ENCODE measurements at regions not wholly inside any gene's neighbourhood (a gene's known extent, or its start where the extent isn't known, plus 50 kb on each side); places are given as distances from the start of the nearest gene placed in this dataset.

- no peaks in the 10 kb centered on the region for H3K27me3 ChIP-seq (ENCODE audit: control insufficient read depth, insufficient read depth, low read length)
- BruUV-seq (replicated peaks), result no TSS peak
- no peaks in the 10 kb centered on the region for H3K4me1 ChIP-seq (ENCODE audit: control insufficient read depth, insufficient read depth, low read length)
- TF ChIP-seq, protein P1, sequence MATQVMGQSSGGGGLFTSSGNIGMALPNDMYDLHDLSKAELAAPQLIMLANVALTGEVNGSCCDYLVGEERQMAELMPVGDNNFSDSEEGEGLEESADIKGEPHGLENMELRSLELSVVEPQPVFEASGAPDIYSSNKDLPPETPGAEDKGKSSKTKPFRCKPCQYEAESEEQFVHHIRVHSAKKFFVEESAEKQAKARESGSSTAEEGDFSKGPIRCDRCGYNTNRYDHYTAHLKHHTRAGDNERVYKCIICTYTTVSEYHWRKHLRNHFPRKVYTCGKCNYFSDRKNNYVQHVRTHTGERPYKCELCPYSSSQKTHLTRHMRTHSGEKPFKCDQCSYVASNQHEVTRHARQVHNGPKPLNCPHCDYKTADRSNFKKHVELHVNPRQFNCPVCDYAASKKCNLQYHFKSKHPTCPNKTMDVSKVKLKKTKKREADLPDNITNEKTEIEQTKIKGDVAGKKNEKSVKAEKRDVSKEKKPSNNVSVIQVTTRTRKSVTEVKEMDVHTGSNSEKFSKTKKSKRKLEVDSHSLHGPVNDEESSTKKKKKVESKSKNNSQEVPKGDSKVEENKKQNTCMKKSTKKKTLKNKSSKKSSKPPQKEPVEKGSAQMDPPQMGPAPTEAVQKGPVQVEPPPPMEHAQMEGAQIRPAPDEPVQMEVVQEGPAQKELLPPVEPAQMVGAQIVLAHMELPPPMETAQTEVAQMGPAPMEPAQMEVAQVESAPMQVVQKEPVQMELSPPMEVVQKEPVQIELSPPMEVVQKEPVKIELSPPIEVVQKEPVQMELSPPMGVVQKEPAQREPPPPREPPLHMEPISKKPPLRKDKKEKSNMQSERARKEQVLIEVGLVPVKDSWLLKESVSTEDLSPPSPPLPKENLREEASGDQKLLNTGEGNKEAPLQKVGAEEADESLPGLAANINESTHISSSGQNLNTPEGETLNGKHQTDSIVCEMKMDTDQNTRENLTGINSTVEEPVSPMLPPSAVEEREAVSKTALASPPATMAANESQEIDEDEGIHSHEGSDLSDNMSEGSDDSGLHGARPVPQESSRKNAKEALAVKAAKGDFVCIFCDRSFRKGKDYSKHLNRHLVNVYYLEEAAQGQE (IDR thresholded peaks at IDR 0.05; ENCODE audit: insufficient read depth in 1 of 2, low read depth in 2 of 2, low read length in 1 of 2), result no peak
- no peak for TF ChIP-seq TCF7L2 (IDR thresholded peaks at IDR 0.05; ENCODE audit: low read depth, low read length)
- no peak for TF ChIP-seq POLR2AphosphoS5 (IDR thresholded peaks at IDR 0.05; ENCODE audit: low read depth, low read length)
- no peak for TF ChIP-seq CTCF (IDR thresholded peaks at IDR 0.05)
- no peak for TF ChIP-seq SIN3A (IDR thresholded peaks at IDR 0.05; ENCODE audit: borderline replicate concordance, insufficient read depth, low read depth, low read length)
- ATAC-seq, result no peak
- intact Hi-C loops (cut with micrococcal nuclease; ENCODE audit: unreplicated experiment) (no loop called here), in situ Hi-C loops (cut with HindIII; ENCODE audit: low pct_unique_long_range_greater_than_20kb, low sequenced_read_pairs) (no loop called here)
- H3K36me3 ChIP-seq (ENCODE audit: control insufficient read depth, insufficient read depth, low read length), result no peaks in the 10 kb centered on the region
- no peak overlapping the region for H3K4me3 ChIP-seq (ENCODE audit: low read depth in 2 of 2, low read length in 2 of 2)
- no peak overlapping the region for H3K27ac ChIP-seq (ENCODE audit: low read length)
- H3K9me3 ChIP-seq (ENCODE audit: control insufficient read depth, insufficient read depth, low read depth, low read length), result no peaks in the 10 kb centered on the region
- no peak for DNase-seq (ENCODE audit: low read depth, low spot score)
- ChIA-PET POLR2A (no interaction called here), CTCF (no interaction called here)
Observed at GRCh38 chr1:64327119-64327518, 123.7 kb downstream of the UBE2U start.

- POLR2A ChIA-PET, result no interaction called here
- H3K4me1 ChIP-seq (ENCODE audit: control insufficient read depth, insufficient read depth, low read length), result no peaks in the 10 kb centered on the region
- BruUV-seq (replicated peaks), result no TSS peak
- no peak for DNase-seq (ENCODE audit: low read depth, low spot score)
- no peaks in the 10 kb centered on the region for H3K27me3 ChIP-seq (ENCODE audit: control insufficient read depth, insufficient read depth, low read length)
- CTCF ChIA-PET, result no interaction called here
- TF ChIP-seq, protein P1 (IDR thresholded peaks at IDR 0.05; ENCODE audit: insufficient read depth in 1 of 2, low read depth in 2 of 2, low read length in 1 of 2), result no peak
- no peak for TF ChIP-seq TCF7L2 (IDR thresholded peaks at IDR 0.05; ENCODE audit: low read depth, low read length)
- TF ChIP-seq SIN3A (IDR thresholded peaks at IDR 0.05; ENCODE audit: borderline replicate concordance, insufficient read depth, low read depth, low read length), result no peak
- no peak for TF ChIP-seq CTCF (IDR thresholded peaks at IDR 0.05)
- TF ChIP-seq POLR2AphosphoS5 (IDR thresholded peaks at IDR 0.05; ENCODE audit: low read depth, low read length), result no peak
- in situ Hi-C loops (cut with HindIII; ENCODE audit: low pct_unique_long_range_greater_than_20kb, low sequenced_read_pairs), result no loop called here
- intact Hi-C loops (cut with micrococcal nuclease; ENCODE audit: unreplicated experiment), result no loop called here
- peak overlapping the region; percentile 48; the same call in 1 of the 2 replicates for H3K27ac ChIP-seq (ENCODE audit: low read length)
- no peak overlapping the region for H3K4me3 ChIP-seq (ENCODE audit: low read depth in 2 of 2, low read length in 2 of 2)
- no peaks in the 10 kb centered on the region for H3K36me3 ChIP-seq (ENCODE audit: control insufficient read depth, insufficient read depth, low read length)
- no peaks in the 10 kb centered on the region for H3K9me3 ChIP-seq (ENCODE audit: control insufficient read depth, insufficient read depth, low read depth, low read length)
- ATAC-seq, result no peak
Observed at GRCh38 chr1:64328193-64328592, 124.8 kb downstream of the UBE2U start.

Data from Panc1 (cell line).